ENCODE measurements at regions not wholly inside any gene's neighbourhood (a gene's known extent, or its start where the extent isn't known, plus 50 kb on each side); places are given as distances from the start of the nearest gene placed in this dataset.

GRCh38 chr3:187992609-187993008 lies 161.3 kb upstream of the LPP start:
- TF ChIP-seq POLR2A (IDR thresholded peaks at IDR 0.05; ENCODE audit: low read depth, low read length), result no peak
- no peak for TF ChIP-seq CTCF (conservative IDR thresholded peaks at IDR 0.05; ENCODE audit: low read depth, low read length)
- TF ChIP-seq RFX5 (IDR thresholded peaks at IDR 0.05; ENCODE audit: low read depth, low read length), result no peak
- TF ChIP-seq SMC3 (IDR thresholded peaks at IDR 0.05; ENCODE audit: low read depth, low read length), result no peak
- peak; percentile 32; the same call in 1 of the 2 replicates for TF ChIP-seq MAFK (IDR thresholded peaks at IDR 0.05; ENCODE audit: low read depth, low read length)
- TF ChIP-seq MAZ (IDR thresholded peaks at IDR 0.05; ENCODE audit: borderline replicate concordance, low read depth, low read length), result no peak
- TF ChIP-seq CEBPB (IDR thresholded peaks at IDR 0.05; ENCODE audit: low read depth, low read length), result no peak
- no peak for TF ChIP-seq MXI1 (IDR thresholded peaks at IDR 0.05; ENCODE audit: borderline replicate concordance, low read depth, low read length)
- no peak for TF ChIP-seq FOS (IDR thresholded peaks at IDR 0.05; ENCODE audit: low read depth, low read length)
- TF ChIP-seq RAD21 (IDR thresholded peaks at IDR 0.05; ENCODE audit: low read length), result no peak

Data from IMR-90 (cell line).